Lung (tissue), 11 donors: ENCODE measurements at regions not wholly inside any gene's neighbourhood (a gene's known extent, or its start where the extent isn't known, plus 50 kb on each side); places are given as distances from the start of the nearest gene placed in this dataset.

ENCODE experiments used
- ATAC-seq: fragments of 200-7000 bp; cut with Tn5 transposase; one replicate; pipeline ENCODE4 v1.9.1; 2020; ENCODE audit warnings: moderate number of reproducible peaks; ENCODE audit not compliant: insufficient read depth, low FRiP score
- DNase-seq, 3 donors: peaks; one replicate each; pipeline ENCODE4 v3.0.0-alpha.2; 2013 to 2017
- H3K27ac ChIP-seq, 2 donors: one replicate each; pipeline ENCODE4 v1.5.1; 2013; ENCODE audit warnings: mild to moderate bottlenecking in 2 of 2, moderate library complexity in 2 of 2, control low read depth in 1 of 2, inconsistent platforms in 1 of 2, low read depth in 1 of 2, low read length in 1 of 2
- H3K27me3 ChIP-seq, 3 donors: one replicate each; pipeline ENCODE4 v1.5.1; 2013; ENCODE audit warnings: low read length in 2 of 3; ENCODE audit not compliant: control insufficient read depth in 3 of 3, insufficient read depth in 3 of 3
- H3K36me3 ChIP-seq, 4 donors: one replicate each; pipeline ENCODE4 v1.5.1; 2013; ENCODE audit warnings: low read length in 4 of 4, mild to moderate bottlenecking in 1 of 4, moderate library complexity in 1 of 4; ENCODE audit not compliant: control insufficient read depth in 4 of 4, insufficient read depth in 4 of 4
- H3K4me1 ChIP-seq, 5 donors: one replicate each; pipeline ENCODE4 v1.5.1; 2013; ENCODE audit warnings: low read length in 5 of 5, mild to moderate bottlenecking in 2 of 5, moderate library complexity in 1 of 5; ENCODE audit not compliant: control insufficient read depth in 5 of 5, insufficient read depth in 5 of 5
- H3K4me3 ChIP-seq: one replicate; pipeline ENCODE4 v1.5.1; 2013; ENCODE audit warnings: mild to moderate bottlenecking, control low read depth, moderate library complexity
- H3K9ac ChIP-seq, 2 donors: one replicate each; pipeline ENCODE4 v1.5.1; 2013; ENCODE audit warnings: low read length in 2 of 2, control low read depth in 1 of 2; ENCODE audit not compliant: insufficient read depth in 1 of 2
- H3K9me3 ChIP-seq, 4 donors: one replicate each; pipeline ENCODE4 v1.5.1; 2013; ENCODE audit warnings: low read length in 3 of 4, mild to moderate bottlenecking in 1 of 4, moderate library complexity in 1 of 4; ENCODE audit not compliant: control insufficient read depth in 4 of 4, insufficient read depth in 3 of 4
- CTCF ChIP-seq: IDR thresholded peaks from 2 replicates; pipeline ENCODE4 v1.5.1; 2012; ENCODE audit warnings: mild to moderate bottlenecking; ENCODE audit errors: control extremely low read depth, extremely low read depth
- whole genome bisulfite sequencing, 2 donors: extraction: QIAGEN DNeasy Blood & Tissue Kit; methylation state at CpG; one replicate each; pipeline ENCODE4 v1.1.7; 2013; 5-methylcytosine and 5-hydroxymethylcytosine counted together
- donor health status: control.
- donor health status: control.
- donor health status: Bipolar disorder and iron deficiency.
- donor health status: healthy.
- donor health status: DM: yes; HTN: yes; CAD: no.

GRCh38 chr2:195342061-195342460 is 315.0 kb upstream of the SLC39A10 start:
- no peaks in the 10 kb centered on the region for H3K36me3 ChIP-seq
- WGBS, 2 donors: 71 to 73% methylated on average over 4 of the region's 4 CpGs
- DNase-seq (no peak), ATAC-seq (no peak)
- H3K27me3 ChIP-seq: no peaks in the 10 kb centered on the region
- no peak for TF ChIP-seq CTCF
- H3K4me3 ChIP-seq: no peak overlapping the region
- H3K27ac ChIP-seq: no peak overlapping the region
- H3K4me1 ChIP-seq: no peaks in the 10 kb centered on the region
- H3K9me3 ChIP-seq: no peaks in the 10 kb centered on the region
- no peak overlapping the region for H3K9ac ChIP-seq

- H3K27me3 ChIP-seq: no peaks in the 10 kb centered on the region
- no peak overlapping the region for H3K9ac ChIP-seq
- 98 to 100% methylated on average over 1 of the region's 1 CpG for WGBS, 2 donors
- TF ChIP-seq CTCF: no peak
- H3K4me1 ChIP-seq: no peaks in the 10 kb centered on the region
- no peak for DNase-seq
- H3K9me3 ChIP-seq: no peaks in the 10 kb centered on the region
- ATAC-seq: no peak
- H3K36me3 ChIP-seq: no peaks in the 10 kb centered on the region
- no peak overlapping the region for H3K4me3 ChIP-seq
- H3K27ac ChIP-seq: no peak overlapping the region
These were observed 318.2 kb upstream of the SLC39A10 start for GRCh38 chr2:195338856-195339255.

GRCh38 chr2:195337597-195337996 is 319.4 kb upstream of the SLC39A10 start:
- H3K27ac ChIP-seq: no peak overlapping the region
- no peak for TF ChIP-seq CTCF
- 27 to 59% methylated on average over 2 of the region's 2 CpGs for WGBS, 2 donors
- no peaks in the 10 kb centered on the region for H3K36me3 ChIP-seq
- no peaks in the 10 kb centered on the region for H3K4me1 ChIP-seq
- DNase-seq (no peak), ATAC-seq (no peak)
- peaks cover 0 to 2% (median 0%) of the 10 kb centered on the region in 3 donors for H3K27me3 ChIP-seq
- no peak overlapping the region for H3K4me3 ChIP-seq
- no peak overlapping the region for H3K9ac ChIP-seq
- no peaks in the 10 kb centered on the region for H3K9me3 ChIP-seq

- Histone ChIP-seq H3K4me1 (peaks cover 0 to 1% (median 0%) of the 10 kb centered on the region in 5 donors), H3K27ac (no peak overlapping the region), H3K9ac (no peak overlapping the region), H3K27me3 (peaks cover 0 to 2% (median 0%) of the 10 kb centered on the region in 3 donors), H3K4me3 (no peak overlapping the region), H3K36me3 (no peaks in the 10 kb centered on the region), H3K9me3 (peaks cover 0 to 2% (median 0%) of the 10 kb centered on the region in 4 donors)
- no peak for DNase-seq
- no peak for ATAC-seq
- TF ChIP-seq CTCF: no peak
These were observed 323.2 kb upstream of the SLC39A10 start for GRCh38 chr2:195333869-195334268.
